AG09319 (cell line): ENCODE measurements at regions not wholly inside any gene's neighbourhood (a gene's known extent, or its start where the extent isn't known, plus 50 kb on each side); places are given as distances from the start of the nearest gene placed in this dataset.

Experiments used
- DNase-seq: peaks from one replicate; pipeline ENCODE4 v3.0.0-alpha.2; 2010; ENCODE audit warnings: low read depth; ENCODE audit errors: extremely low read depth
- TF ChIP-seq, protein P1 (sequence below): IDR thresholded peaks from 2 replicates; pipeline ENCODE4 v1.5.1; 2011; ENCODE audit warnings: low read depth, mild to moderate bottlenecking, inconsistent platforms, low read length, moderate library complexity

DNA sequence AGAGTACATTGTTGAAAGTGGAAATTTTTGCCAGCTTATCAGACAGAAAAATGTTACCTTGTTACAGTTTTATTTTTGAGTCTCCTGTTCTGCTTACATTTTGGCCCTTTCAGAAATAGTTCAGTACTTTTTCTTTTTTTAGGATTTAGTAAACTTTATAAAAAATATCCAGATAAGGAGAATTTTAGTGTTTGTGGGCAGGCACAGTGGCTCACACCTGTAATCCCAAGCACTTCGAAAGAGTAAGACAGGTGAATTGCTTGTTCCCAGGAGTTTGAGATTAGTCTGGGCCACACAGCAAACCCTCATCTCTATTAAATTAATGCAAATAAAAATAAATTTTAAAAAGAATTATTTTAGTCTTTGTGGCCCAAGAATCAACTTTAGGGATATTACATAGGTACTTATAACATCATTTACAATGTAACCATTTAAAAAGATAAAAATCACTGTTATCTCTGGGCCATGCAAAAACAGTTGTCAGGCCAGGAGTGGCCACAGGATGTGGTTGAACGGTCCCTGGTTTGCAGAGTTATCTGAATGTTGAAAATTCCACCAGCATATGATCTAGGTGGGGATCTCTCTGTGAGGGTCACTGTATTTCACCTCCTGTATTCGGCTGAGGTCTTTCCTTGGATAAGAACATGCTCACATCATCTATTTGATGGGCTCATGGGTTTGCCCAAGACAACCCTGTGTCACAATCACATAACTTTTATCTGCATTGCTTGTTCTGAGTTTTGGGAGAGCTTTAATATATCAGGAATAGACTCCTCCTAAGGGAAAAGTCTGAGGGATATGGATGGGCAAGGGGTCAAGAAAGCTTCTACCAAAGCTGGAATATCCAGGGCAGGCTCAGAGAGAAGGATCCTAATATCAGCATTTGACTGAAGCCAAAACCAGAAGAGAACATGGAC is 91.5 kb downstream of the GGTLC2 start:
- TF ChIP-seq, protein P1, sequence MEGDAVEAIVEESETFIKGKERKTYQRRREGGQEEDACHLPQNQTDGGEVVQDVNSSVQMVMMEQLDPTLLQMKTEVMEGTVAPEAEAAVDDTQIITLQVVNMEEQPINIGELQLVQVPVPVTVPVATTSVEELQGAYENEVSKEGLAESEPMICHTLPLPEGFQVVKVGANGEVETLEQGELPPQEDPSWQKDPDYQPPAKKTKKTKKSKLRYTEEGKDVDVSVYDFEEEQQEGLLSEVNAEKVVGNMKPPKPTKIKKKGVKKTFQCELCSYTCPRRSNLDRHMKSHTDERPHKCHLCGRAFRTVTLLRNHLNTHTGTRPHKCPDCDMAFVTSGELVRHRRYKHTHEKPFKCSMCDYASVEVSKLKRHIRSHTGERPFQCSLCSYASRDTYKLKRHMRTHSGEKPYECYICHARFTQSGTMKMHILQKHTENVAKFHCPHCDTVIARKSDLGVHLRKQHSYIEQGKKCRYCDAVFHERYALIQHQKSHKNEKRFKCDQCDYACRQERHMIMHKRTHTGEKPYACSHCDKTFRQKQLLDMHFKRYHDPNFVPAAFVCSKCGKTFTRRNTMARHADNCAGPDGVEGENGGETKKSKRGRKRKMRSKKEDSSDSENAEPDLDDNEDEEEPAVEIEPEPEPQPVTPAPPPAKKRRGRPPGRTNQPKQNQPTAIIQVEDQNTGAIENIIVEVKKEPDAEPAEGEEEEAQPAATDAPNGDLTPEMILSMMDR = no peak
- DNase-seq = no peak

DNA sequence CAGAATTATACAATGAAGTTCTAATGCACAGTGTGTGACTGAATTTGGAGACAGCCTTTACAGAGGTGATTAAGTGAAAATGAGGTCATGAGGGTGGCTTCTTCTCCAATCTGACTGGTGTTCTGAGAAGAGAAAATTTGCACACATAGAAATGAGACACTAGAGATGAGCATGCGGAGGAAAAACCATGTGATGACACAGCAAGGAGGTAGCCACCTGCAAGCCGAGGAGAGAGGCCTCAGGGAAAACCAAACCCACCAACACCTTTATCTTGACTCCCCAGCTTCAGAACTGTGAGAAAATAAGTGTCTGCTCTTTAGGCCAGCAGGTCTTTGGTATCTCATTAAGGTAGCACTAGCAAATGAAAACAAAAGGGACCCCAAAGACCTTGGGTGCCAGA is 93.2 kb downstream of the GGTLC2 start:
- DNase-seq = no peak
- TF ChIP-seq, protein P1 = no peak

DNA sequence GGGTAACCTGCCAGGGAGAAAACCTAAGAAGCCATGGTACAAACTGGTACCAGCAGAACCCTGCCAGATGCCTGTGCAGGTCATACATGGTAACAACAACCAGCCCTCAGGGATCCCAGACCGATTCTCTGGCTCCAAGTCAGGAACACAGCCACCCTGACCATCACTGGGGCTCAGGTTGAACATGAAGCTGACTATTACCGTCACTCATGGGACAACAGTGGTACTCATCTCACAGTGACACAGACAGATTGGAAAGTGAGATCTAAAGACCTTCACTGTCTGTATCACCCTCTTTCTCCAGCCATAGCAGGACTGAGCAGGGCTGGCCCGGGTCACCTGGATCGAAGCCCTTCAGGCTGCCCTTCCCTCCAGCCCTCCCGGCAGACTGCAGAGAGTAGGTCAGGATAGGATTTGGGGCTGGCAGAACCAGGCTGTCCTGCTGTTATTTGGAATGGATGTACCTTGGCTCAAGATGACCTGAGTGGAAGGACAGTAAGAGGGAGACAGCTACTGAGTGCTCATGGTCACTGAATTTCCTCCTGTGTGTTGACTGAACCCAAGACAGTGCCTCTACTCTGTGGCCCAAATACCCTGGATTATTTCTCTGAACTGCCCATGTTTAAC is 94.7 kb downstream of the GGTLC2 start:
- DNase-seq = no peak

DNA sequence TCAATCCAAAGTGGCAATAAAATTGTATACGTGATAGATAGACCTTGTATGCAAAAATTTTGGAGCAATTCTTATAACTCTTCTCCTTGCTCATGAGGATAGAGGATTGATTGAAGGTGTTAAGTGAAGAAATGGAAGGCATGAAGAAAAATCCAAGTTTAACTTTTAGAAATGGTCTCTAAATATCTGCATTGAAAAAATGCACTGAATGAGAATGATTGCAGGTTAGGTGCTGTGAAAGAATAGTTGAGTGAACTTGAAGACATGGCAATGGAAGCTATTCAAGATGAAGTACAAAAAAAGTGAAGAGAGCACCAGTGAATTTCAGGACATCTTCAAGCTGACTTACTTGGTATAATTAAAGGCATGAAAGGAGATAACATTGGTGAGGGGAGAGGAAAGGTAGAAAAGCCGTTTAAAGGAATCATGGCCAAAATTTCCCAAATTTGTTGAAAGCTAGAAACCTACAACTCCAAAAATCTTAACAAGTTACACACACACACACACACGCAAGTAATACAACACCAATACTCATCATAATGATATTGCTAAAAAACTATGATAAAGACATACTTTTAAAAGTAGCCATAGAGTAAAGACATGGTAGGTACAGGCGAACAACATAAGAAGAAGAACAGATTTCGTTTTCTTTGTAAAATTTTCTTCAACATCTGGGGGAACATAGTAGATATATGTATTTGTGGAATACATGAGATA is 96.3 kb downstream of the GGTLC2 start:
- no peak for DNase-seq
- TF ChIP-seq, protein P1 = no peak

More for the DNA sequence above, 94.7 kb downstream of the GGTLC2 start:
- TF ChIP-seq, protein P1 = no peak

DNA sequence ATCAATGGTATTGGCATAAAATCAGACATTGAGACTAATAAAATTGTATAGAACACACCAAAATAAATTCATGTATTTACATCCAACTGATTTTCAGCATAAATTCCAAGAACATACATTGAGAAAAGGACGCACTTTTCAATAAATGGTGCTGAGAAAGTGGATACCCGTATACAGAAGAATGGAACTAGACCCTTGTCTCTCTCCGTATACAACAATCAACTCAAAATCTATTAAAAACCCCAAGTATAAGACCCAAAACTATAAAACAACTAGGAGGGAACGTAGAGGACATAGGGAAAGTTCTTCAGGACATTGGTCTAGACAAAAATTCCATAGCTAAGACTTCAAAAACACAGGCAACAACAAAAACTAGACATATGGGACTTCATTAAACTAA is 97.4 kb downstream of the GGTLC2 start:
- TF ChIP-seq, protein P1 = no peak
- DNase-seq = no peak

DNA sequence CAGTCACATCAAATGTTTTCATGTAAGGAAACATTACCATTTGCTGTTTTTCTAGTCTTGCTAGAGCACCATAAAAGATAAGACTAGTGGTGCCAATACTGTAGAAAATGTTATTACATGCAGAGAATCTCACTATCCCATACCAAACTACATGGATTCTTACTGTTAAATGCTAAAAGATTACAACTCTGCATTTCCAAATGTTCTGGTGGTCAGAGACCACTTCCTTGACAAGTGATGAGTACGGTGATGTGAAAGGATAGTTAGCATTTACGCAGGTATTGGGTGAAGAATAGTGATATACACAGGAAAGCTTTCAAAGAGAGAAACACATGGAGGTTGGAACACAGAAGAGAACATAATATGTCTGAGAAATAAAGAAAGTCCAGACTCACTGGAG is 98.2 kb downstream of the GGTLC2 start:
- no peak for DNase-seq

More for the DNA sequence above, 98.2 kb downstream of the GGTLC2 start:
- TF ChIP-seq, protein P1 = no peak
